ENCODE measurements at regions not wholly inside any gene's neighbourhood (a gene's known extent, or its start where the extent isn't known, plus 50 kb on each side); places are given as distances from the start of the nearest gene placed in this dataset.

DNA sequence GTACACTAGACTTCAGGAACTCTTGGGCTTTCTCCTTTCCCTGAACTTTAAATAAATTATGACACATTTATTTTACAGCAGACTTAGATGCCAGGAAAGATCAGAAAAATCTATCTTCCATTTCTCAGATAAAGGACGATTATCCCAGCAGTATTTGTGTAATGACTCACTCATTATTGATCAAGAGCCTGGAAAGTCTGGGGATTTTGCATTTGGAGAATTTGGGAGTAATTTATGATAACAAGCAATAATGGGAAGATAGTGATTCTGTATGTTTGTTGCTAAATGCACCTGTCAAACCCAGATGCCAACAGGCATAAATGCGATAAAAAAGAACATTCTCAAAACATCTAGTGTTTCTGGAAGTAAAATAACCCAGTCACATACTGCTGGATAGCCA is 480.2 kb upstream of the ATP2B1 start:
- intact Hi-C loops (cut with DNase I), result no loop called here
- no peak overlapping the region for H3K4me3 ChIP-seq

DNA sequence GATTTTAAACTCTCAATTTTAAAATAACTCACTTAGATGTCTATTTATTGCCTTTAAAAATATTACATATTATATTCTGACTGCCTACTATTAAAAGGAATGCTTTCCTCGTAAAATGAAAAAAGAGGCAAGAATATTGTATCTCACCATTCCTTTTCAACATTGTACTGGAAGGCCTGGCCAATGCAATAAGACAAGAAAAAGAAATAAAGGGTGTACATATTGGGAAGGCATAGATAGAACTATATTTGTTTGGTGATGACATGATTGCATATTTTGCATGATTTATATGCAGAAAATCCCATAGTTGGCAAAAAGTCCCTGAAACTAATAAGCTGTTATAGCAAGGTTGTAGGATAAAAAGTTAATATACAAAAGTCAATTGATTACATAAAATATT is 474.6 kb upstream of the ATP2B1 start:
- ATAC-seq (no peak), DNase-seq (no peak)
- H3K27ac ChIP-seq, result no peak overlapping the region
- TF ChIP-seq, protein P1, sequence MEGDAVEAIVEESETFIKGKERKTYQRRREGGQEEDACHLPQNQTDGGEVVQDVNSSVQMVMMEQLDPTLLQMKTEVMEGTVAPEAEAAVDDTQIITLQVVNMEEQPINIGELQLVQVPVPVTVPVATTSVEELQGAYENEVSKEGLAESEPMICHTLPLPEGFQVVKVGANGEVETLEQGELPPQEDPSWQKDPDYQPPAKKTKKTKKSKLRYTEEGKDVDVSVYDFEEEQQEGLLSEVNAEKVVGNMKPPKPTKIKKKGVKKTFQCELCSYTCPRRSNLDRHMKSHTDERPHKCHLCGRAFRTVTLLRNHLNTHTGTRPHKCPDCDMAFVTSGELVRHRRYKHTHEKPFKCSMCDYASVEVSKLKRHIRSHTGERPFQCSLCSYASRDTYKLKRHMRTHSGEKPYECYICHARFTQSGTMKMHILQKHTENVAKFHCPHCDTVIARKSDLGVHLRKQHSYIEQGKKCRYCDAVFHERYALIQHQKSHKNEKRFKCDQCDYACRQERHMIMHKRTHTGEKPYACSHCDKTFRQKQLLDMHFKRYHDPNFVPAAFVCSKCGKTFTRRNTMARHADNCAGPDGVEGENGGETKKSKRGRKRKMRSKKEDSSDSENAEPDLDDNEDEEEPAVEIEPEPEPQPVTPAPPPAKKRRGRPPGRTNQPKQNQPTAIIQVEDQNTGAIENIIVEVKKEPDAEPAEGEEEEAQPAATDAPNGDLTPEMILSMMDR (IDR thresholded peaks at IDR 0.05), result no peak
- H3K27me3 ChIP-seq, result no peaks in the 10 kb centered on the region
- H3K9me3 ChIP-seq, result peaks cover 0 to 19% of the 10 kb centered on the region in 2 donors
- intact Hi-C loops (cut with DNase I), result no loop called here
- no peak overlapping the region for H3K4me3 ChIP-seq
- H3K4me1 ChIP-seq, result no peaks in the 10 kb centered on the region
- no peaks in the 10 kb centered on the region for H3K36me3 ChIP-seq

More for the DNA sequence above, 480.2 kb upstream of the ATP2B1 start:
- ATAC-seq (no peak), DNase-seq (no peak)
- no peaks in the 10 kb centered on the region for H3K4me1 ChIP-seq
- no peak overlapping the region for H3K27ac ChIP-seq
- H3K9me3 ChIP-seq, result peaks cover 0 to 6% of the 10 kb centered on the region in 2 donors
- no peaks in the 10 kb centered on the region for H3K36me3 ChIP-seq
- TF ChIP-seq, protein P1 (IDR thresholded peaks at IDR 0.05), result no peak
- H3K27me3 ChIP-seq, result no peaks in the 10 kb centered on the region

DNA sequence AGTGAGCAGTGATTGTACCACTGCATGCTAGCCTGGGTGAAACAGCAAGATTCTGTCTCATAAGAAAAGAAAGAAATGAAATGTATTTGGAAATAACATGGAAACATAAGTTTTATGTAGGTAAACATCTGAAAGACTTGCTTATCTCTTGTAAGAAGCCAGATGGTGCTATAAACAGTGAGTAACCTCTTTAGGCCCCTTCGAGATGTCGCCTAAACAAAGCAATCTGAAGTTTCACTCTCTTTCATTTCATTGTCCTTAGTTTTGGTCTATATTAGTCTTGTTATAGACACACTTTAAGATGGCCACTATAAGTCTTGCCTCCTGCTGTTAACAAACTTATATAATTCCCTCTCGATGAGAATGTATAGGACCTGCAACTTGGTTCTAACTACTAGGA is 472.6 kb upstream of the ATP2B1 start:
- ATAC-seq (no peak), DNase-seq (no peak)
- Histone ChIP-seq H3K27me3 (no peaks in the 10 kb centered on the region), H3K36me3 (no peaks in the 10 kb centered on the region), H3K27ac (no peak overlapping the region), H3K4me3 (no peak overlapping the region), H3K4me1 (no peaks in the 10 kb centered on the region), H3K9me3 (peaks cover 0 to 22% of the 10 kb centered on the region in 2 donors)
- TF ChIP-seq, protein P1 (IDR thresholded peaks at IDR 0.05), result no peak
- intact Hi-C loops (cut with DNase I), result no loop called here

DNA sequence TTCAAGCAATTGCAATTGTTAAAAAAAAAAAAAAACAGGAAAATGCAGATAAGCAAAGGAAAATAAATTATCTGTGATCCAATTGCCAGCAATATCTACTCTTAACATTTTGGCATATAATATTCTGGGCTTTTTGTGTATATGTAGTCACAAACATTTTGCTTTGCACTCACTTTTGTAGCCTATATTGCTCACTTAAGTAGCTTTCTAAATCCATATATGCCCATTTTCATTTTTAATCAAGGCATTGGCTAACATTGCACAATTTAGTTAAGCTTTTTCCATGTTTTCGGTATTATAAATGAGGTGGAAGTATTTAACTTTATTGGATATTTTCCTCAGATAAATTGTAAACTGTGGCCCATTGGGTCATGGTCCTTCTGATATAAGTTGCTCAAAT is 466.3 kb upstream of the ATP2B1 start:
- no peak overlapping the region for H3K4me3 ChIP-seq
- H3K36me3 ChIP-seq, result no peaks in the 10 kb centered on the region
- intact Hi-C loops (cut with DNase I), result no loop called here
- peaks cover 0 to 3% of the 10 kb centered on the region in 2 donors for H3K9me3 ChIP-seq
- TF ChIP-seq, protein P1 (IDR thresholded peaks at IDR 0.05), result no peak
- H3K27me3 ChIP-seq, result no peaks in the 10 kb centered on the region
- H3K4me1 ChIP-seq, result no peaks in the 10 kb centered on the region
- ATAC-seq (no peak), DNase-seq (peak in 2 of 4 donors; percentile 17 to 33)
- H3K27ac ChIP-seq, result no peak overlapping the region

DNA sequence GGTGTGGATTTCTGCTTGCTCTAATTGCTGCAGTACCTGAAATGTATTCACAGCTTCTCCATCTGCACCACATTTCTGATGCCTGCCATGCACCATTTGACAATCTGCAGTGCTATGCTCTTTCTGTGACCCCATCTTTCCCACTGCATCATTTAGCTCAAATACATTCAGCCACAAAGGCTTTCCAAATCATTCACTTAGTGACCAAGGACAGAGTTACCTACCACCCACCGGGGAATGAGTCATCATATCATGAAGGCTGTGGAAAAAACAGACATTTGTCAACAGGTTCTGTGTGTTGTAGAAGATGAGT is 465.5 kb upstream of the ATP2B1 start:
- no peaks in the 10 kb centered on the region for H3K27me3 ChIP-seq
- H3K4me1 ChIP-seq, result no peaks in the 10 kb centered on the region
- H3K4me3 ChIP-seq, result no peak overlapping the region
- peaks cover 0 to 3% of the 10 kb centered on the region in 2 donors for H3K9me3 ChIP-seq
- no peak overlapping the region for H3K27ac ChIP-seq
- intact Hi-C loops (cut with DNase I), result no loop called here
- TF ChIP-seq, protein P1 (IDR thresholded peaks at IDR 0.05), result no peak
- DNase-seq (no peak), ATAC-seq (no peak)
- no peaks in the 10 kb centered on the region for H3K36me3 ChIP-seq

Measured in left lung (tissue), 4 donors.